ENCODE measurements at regions not wholly inside any gene's neighbourhood (a gene's known extent, or its start where the extent isn't known, plus 50 kb on each side); places are given as distances from the start of the nearest gene placed in this dataset.

- TF ChIP-seq CTCF (IDR thresholded peaks at IDR 0.05; ENCODE audit: low read depth, low read length, poor library complexity, severe bottlenecking) (no peak), EZH2phosphoT487 (IDR thresholded peaks at IDR 0.05; ENCODE audit: borderline replicate concordance, low read length) (no peak)
These were observed 246.1 kb upstream of the TUT7 start for GRCh38 chr9:86600291-86600690.

Measured in DOHH2 (cell line).